ENCODE measurements at regions not wholly inside any gene's neighbourhood (a gene's known extent, or its start where the extent isn't known, plus 50 kb on each side); places are given as distances from the start of the nearest gene placed in this dataset.
A peak's percentile ranks its signal among the peaks of the same experiment; 100 is the strongest.

DNA sequence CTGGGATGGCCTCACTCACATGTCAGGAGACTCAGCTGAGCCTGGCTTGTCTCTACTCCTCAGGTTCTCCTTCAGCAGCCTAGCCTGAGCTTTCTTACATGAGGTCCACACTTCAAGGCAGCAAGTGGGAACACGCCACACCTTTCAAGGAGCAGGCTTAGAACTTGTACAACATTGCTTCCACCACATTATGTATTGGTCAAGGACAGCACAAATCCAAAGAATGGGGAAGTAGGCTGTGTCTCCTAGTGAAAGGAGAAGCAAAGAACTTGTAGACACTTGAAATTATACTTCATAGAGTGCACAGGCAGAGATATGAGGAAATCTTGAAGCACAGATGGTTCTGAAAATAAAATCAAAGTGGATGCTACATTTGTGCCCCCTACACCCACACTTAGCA lies 120.9 kb upstream of the NOCT start:
- TF ChIP-seq, protein P1, sequence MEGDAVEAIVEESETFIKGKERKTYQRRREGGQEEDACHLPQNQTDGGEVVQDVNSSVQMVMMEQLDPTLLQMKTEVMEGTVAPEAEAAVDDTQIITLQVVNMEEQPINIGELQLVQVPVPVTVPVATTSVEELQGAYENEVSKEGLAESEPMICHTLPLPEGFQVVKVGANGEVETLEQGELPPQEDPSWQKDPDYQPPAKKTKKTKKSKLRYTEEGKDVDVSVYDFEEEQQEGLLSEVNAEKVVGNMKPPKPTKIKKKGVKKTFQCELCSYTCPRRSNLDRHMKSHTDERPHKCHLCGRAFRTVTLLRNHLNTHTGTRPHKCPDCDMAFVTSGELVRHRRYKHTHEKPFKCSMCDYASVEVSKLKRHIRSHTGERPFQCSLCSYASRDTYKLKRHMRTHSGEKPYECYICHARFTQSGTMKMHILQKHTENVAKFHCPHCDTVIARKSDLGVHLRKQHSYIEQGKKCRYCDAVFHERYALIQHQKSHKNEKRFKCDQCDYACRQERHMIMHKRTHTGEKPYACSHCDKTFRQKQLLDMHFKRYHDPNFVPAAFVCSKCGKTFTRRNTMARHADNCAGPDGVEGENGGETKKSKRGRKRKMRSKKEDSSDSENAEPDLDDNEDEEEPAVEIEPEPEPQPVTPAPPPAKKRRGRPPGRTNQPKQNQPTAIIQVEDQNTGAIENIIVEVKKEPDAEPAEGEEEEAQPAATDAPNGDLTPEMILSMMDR (conservative IDR thresholded peaks at IDR 0.05; ENCODE audit: low read depth, low read length) = no peak
- no peak for TF ChIP-seq MAFK (IDR thresholded peaks at IDR 0.05; ENCODE audit: low read depth, low read length)
- TF ChIP-seq CHD1 (IDR thresholded peaks at IDR 0.05; ENCODE audit: low read depth, low read length) = no peak
- TF ChIP-seq, protein P2, sequence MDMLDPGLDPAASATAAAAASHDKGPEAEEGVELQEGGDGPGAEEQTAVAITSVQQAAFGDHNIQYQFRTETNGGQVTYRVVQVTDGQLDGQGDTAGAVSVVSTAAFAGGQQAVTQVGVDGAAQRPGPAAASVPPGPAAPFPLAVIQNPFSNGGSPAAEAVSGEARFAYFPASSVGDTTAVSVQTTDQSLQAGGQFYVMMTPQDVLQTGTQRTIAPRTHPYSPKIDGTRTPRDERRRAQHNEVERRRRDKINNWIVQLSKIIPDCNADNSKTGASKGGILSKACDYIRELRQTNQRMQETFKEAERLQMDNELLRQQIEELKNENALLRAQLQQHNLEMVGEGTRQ (IDR thresholded peaks at IDR 0.05; ENCODE audit: low read depth, low read length) = no peak
- TF ChIP-seq FOS (IDR thresholded peaks at IDR 0.05; ENCODE audit: low read depth, low read length) = no peak
- no peak for TF ChIP-seq SMC3 (IDR thresholded peaks at IDR 0.05; ENCODE audit: low read depth, low read length)
- no peak for TF ChIP-seq NFE2L2 (IDR thresholded peaks at IDR 0.05; ENCODE audit: low read depth, low read length)
- no peak overlapping the region for H3K9ac ChIP-seq (ENCODE audit: low read depth, low read length)
- H3K23ac ChIP-seq (ENCODE audit: low read depth, low read length) = no peak overlapping the region
- ChIA-PET POLR2A (ENCODE audit: unreplicated experiment) (no interaction called here), CTCF (no interaction called here)
- ATAC-seq (ENCODE audit: low read depth) = no peak
- H4K91ac ChIP-seq (ENCODE audit: insufficient read depth, low read depth, low read length) = no peak overlapping the region
- H4K8ac ChIP-seq (ENCODE audit: low read depth in 2 of 2, low read length in 2 of 2) = no peak overlapping the region
- H4K5ac ChIP-seq (ENCODE audit: low read depth, low read length) = no peak overlapping the region
- H2BK120ac ChIP-seq (ENCODE audit: low read depth, low read length) = no peak overlapping the region
- H3K4me1 ChIP-seq (ENCODE audit: control insufficient read depth, insufficient read depth, low read length) = peaks cover 5% of the 10 kb centered on the region
- WGBS, 2 experiments (ENCODE audit: extremely low coverage in 2 of 2, insufficient read length in 1 of 2) = no CpG with 5 or more reads among the region's 1 CpG
- H3K79me1 ChIP-seq (ENCODE audit: low read depth in 1 of 2, low read length in 2 of 2) = no peaks in the 10 kb centered on the region
- H2AK9ac ChIP-seq (replicated peaks; ENCODE audit: low read depth, low read length, poor library complexity) = no peak overlapping the region
- H3K18ac ChIP-seq (ENCODE audit: low read depth, low read length) = no peak overlapping the region
- no peak for DNase-seq
- no peaks in the 10 kb centered on the region for H3K36me3 ChIP-seq (ENCODE audit: control insufficient read depth, insufficient read depth, low read length)
- dilution Hi-C loops (cut with HindIII; ENCODE audit: low sequenced_read_pairs, unreplicated experiment) = no loop called here
- in situ Hi-C loops (cut with MboI; ENCODE audit: low sequenced_read_pairs) = no loop called here
- intact Hi-C loops (cut with micrococcal nuclease) = no loop called here
- H3K56ac ChIP-seq (ENCODE audit: extremely low read depth, insufficient read depth, low read length) = no peak overlapping the region
- H4K20me1 ChIP-seq (ENCODE audit: insufficient read depth, low read length) = no peaks in the 10 kb centered on the region; the same call in 1 of the 2 replicates
- H2AK5ac ChIP-seq (ENCODE audit: low read depth, low read length) = no peak overlapping the region
- no peak overlapping the region for H2BK20ac ChIP-seq (ENCODE audit: low read depth, low read length)
- H2AFZ ChIP-seq (replicated peaks; ENCODE audit: low read length, poor library complexity) = no peak overlapping the region
- no peak overlapping the region for H3K27ac ChIP-seq (ENCODE audit: insufficient read depth, low read length)
- H3K27me3 ChIP-seq (ENCODE audit: control insufficient read depth, insufficient read depth, low read length) = no peaks in the 10 kb centered on the region
- H3K14ac ChIP-seq (replicated peaks; ENCODE audit: low read depth, low read length) = 0 out of 2 replicates have a peak overlapping the region, but pooled peaks have one; percentile 32
- no peak overlapping the region for H3K4me2 ChIP-seq (ENCODE audit: low read depth, low read length)
- H3K9me3 ChIP-seq (ENCODE audit: control insufficient read depth, insufficient read depth, low read length) = no peaks in the 10 kb centered on the region
- peak overlapping the region; percentile 47; the same call in 1 of the 3 replicates for H2BK15ac ChIP-seq (ENCODE audit: low read depth, low read length)
- no peak overlapping the region for H3K4ac ChIP-seq (ENCODE audit: low read depth, low read length)
- no TSS peak for BruUV-seq (replicated peaks)
- no peak overlapping the region for H2BK5ac ChIP-seq (ENCODE audit: low read depth, low read length, poor library complexity, severe bottlenecking)
- H3K9me1 ChIP-seq (ENCODE audit: insufficient read depth, low read length) = peaks cover 2% of the 10 kb centered on the region; the same call in 1 of the 2 replicates
- H3K4me3 ChIP-seq (ENCODE audit: insufficient read depth, low read depth, low read length) = no peak overlapping the region
